ENCODE measurements at regions not wholly inside any gene's neighbourhood (a gene's known extent, or its start where the extent isn't known, plus 50 kb on each side); places are given as distances from the start of the nearest gene placed in this dataset.

- no peak for DNase-seq
These were observed 460.1 kb downstream of the SHQ1 start for GRCh38 chr3:72388117-72388516.

- no peak for DNase-seq
These were observed 461.8 kb downstream of the SHQ1 start for GRCh38 chr3:72386327-72387000.

GRCh38 chr3:72385167-72385566, 463.1 kb downstream of the SHQ1 start:
- DNase-seq = no peak

GRCh38 chr3:72384602-72385001, 463.6 kb downstream of the SHQ1 start:
- DNase-seq = no peak

GRCh38 chr3:72383883-72384282, 464.4 kb downstream of the SHQ1 start:
- DNase-seq = no peak

- DNase-seq = no peak
These were observed 465.0 kb downstream of the SHQ1 start for GRCh38 chr3:72383230-72383629.

GRCh38 chr3:72382460-72382859, 465.8 kb downstream of the SHQ1 start:
- DNase-seq = no peak

GRCh38 chr3:72381584-72381983, 466.7 kb downstream of the SHQ1 start:
- no peak for DNase-seq

GRCh38 chr3:72380711-72381493, 467.3 kb downstream of the SHQ1 start:
- no peak for DNase-seq

- DNase-seq = no peak
These were observed 468.1 kb downstream of the SHQ1 start for GRCh38 chr3:72380193-72380592.

- no peak for DNase-seq
These were observed 468.6 kb downstream of the SHQ1 start for GRCh38 chr3:72379500-72380187.

GRCh38 chr3:72378287-72378686, 470.0 kb downstream of the SHQ1 start:
- no peak for DNase-seq

GRCh38 chr3:72376956-72377710, 471.1 kb downstream of the SHQ1 start:
- DNase-seq = no peak

- DNase-seq = no peak
These were observed 472.8 kb downstream of the SHQ1 start for GRCh38 chr3:72375237-72376076.

GRCh38 chr3:72373139-72373538, 475.1 kb downstream of the SHQ1 start:
- DNase-seq = no peak

- no peak for DNase-seq
These were observed 476.1 kb downstream of the SHQ1 start for GRCh38 chr3:72372161-72372560.

- DNase-seq = no peak
These were observed 476.8 kb downstream of the SHQ1 start for GRCh38 chr3:72371431-72371830.

- DNase-seq = no peak
These were observed 477.3 kb downstream of the SHQ1 start for GRCh38 chr3:72370947-72371346.

GRCh38 chr3:72369681-72370080, 478.6 kb downstream of the SHQ1 start:
- no peak for DNase-seq

GRCh38 chr3:72368331-72368975, 479.8 kb downstream of the SHQ1 start:
- no peak for DNase-seq

- no peak for DNase-seq
These were observed 486.3 kb downstream of the SHQ1 start for GRCh38 chr3:72361990-72362389.

- DNase-seq = no peak
These were observed 488.5 kb downstream of the SHQ1 start for GRCh38 chr3:72359743-72360142.

All from T-helper 9 cell (primary cell).